ENCODE measurements at regions not wholly inside any gene's neighbourhood (a gene's known extent, or its start where the extent isn't known, plus 50 kb on each side); places are given as distances from the start of the nearest gene placed in this dataset.

DNA sequence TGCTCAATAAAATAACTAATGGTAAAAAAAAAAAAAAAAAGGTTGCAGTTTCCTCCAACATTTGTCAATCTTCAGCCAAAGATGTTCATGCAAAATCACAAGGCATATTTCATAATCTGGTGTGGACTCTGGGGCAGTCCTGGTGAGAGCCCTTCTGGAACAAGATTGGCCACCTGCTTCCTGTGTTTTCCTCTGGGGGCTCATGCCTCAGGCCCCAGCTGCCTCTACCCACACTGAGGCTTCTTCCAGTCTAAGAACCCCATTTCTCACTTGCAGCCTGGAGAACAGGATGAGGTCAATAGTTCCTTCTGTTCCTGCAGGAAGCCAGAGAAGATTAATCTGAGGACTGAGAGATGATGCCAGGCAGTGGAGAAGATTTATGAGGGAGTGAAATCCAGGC, 492.6 kb upstream of the BRINP1 start:
- H3K27ac ChIP-seq, result no peak overlapping the region
- TF ChIP-seq, protein P1, sequence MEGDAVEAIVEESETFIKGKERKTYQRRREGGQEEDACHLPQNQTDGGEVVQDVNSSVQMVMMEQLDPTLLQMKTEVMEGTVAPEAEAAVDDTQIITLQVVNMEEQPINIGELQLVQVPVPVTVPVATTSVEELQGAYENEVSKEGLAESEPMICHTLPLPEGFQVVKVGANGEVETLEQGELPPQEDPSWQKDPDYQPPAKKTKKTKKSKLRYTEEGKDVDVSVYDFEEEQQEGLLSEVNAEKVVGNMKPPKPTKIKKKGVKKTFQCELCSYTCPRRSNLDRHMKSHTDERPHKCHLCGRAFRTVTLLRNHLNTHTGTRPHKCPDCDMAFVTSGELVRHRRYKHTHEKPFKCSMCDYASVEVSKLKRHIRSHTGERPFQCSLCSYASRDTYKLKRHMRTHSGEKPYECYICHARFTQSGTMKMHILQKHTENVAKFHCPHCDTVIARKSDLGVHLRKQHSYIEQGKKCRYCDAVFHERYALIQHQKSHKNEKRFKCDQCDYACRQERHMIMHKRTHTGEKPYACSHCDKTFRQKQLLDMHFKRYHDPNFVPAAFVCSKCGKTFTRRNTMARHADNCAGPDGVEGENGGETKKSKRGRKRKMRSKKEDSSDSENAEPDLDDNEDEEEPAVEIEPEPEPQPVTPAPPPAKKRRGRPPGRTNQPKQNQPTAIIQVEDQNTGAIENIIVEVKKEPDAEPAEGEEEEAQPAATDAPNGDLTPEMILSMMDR (IDR thresholded peaks at IDR 0.05 in 8 of 11, conservative IDR thresholded peaks at IDR 0.05 in 3 of 11), result no peak
- TF ChIP-seq POLR2AphosphoS5 (IDR thresholded peaks at IDR 0.05), result no peak
- no peak for TF ChIP-seq POLR2A (IDR thresholded peaks at IDR 0.05)
- no peak for DNase-seq
- H3K4me3 ChIP-seq, result no peak overlapping the region
- H3K27me3 ChIP-seq (replicated peaks in 1 of 7), result no peaks in the 10 kb centered on the region
- H3K36me3 ChIP-seq, result no peaks in the 10 kb centered on the region
- intact Hi-C loops (cut with DNase I; ENCODE audit: low total_unique reads), result no loop called here
- no peaks in the 10 kb centered on the region for H3K9me3 ChIP-seq
- no peaks in the 10 kb centered on the region for H3K4me1 ChIP-seq

DNA sequence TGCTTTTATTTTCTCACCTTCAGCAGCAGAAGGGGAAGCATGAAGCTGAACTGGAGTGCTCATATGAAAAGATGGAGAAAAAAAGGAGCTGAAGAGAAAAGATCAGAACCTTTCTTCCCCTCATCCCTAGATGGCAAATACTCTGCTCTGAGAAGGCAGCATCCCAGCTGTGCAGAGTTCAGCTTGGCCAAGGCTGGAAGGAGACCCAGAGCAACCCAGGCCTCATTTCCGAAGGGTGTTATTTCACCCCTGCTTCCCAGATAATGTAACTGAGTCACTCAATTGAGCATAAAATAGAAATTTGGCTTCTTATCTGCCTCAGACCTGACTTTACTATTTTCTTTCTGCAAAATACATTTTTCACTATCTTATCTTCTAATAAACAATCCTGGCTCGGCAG, 489.9 kb upstream of the BRINP1 start:
- H3K4me3 ChIP-seq, result no peak overlapping the region
- no peak for DNase-seq
- H3K27ac ChIP-seq, result no peak overlapping the region
- 78 to 89% (median 85%) methylated on average over 2 of the region's 2 CpGs for WGBS, 5 donors
- no peaks in the 10 kb centered on the region for H3K36me3 ChIP-seq
- intact Hi-C loops (cut with DNase I; ENCODE audit: low total_unique reads), result no loop called here
- H3K4me1 ChIP-seq, result no peaks in the 10 kb centered on the region
- TF ChIP-seq POLR2A (IDR thresholded peaks at IDR 0.05), result no peak
- TF ChIP-seq, protein P1 (IDR thresholded peaks at IDR 0.05 in 8 of 11, conservative IDR thresholded peaks at IDR 0.05 in 3 of 11), result no peak
- TF ChIP-seq POLR2AphosphoS5 (IDR thresholded peaks at IDR 0.05), result no peak
- no peaks in the 10 kb centered on the region for H3K27me3 ChIP-seq (replicated peaks in 1 of 7)
- H3K9me3 ChIP-seq, result no peaks in the 10 kb centered on the region

DNA sequence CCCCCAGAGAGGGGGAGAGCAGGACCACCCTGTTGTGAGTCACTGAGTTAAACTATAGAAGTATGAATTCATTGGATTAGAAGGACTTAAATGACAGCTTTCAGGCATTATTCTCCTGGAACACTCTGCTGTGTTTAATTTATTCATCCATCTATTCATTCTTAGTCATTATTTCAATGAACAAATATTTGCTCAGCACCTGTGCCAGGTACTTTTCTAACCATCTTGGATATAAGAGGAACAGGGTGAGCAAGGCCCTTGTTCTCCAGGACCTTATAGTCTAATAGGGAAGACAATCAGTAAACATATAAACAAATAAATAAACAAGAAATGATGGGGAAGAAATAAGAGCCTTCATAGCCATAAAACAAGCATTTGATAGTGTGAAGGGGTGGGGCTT, 483.9 kb upstream of the BRINP1 start:
- no peak overlapping the region for H3K4me3 ChIP-seq
- no peaks in the 10 kb centered on the region for H3K9me3 ChIP-seq
- DNase-seq, result no peak
- no peaks in the 10 kb centered on the region for H3K4me1 ChIP-seq
- no peaks in the 10 kb centered on the region for H3K36me3 ChIP-seq
- no peaks in the 10 kb centered on the region for H3K27me3 ChIP-seq (replicated peaks in 1 of 7)
- H3K27ac ChIP-seq, result no peak overlapping the region
- intact Hi-C loops (cut with DNase I; ENCODE audit: low total_unique reads), result no loop called here
- TF ChIP-seq, protein P1 (IDR thresholded peaks at IDR 0.05 in 8 of 11, conservative IDR thresholded peaks at IDR 0.05 in 3 of 11), result no peak
- TF ChIP-seq POLR2AphosphoS5 (IDR thresholded peaks at IDR 0.05) (no peak), POLR2A (IDR thresholded peaks at IDR 0.05) (no peak)

DNA sequence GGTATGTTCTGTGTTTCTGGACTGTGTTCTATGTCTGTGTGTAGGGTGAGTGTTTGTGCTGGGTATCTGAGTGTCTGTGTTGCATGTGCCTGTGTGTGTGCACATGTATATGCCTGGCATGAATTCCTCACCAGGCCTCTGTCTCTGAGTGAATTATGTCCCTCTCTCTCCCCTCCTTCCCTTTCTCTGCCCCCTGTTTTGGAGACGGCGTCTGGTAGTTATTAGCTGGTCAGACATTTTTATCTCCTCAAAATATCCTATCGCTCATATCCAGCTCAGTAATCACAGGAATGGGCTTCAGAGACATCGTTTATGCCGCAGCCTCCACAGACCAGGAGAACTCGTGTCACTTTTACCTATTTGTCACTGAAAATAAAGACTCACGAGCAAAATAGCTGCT, 483.2 kb upstream of the BRINP1 start:
- 55 to 61% (median 59%) methylated on average over 7 of the region's 7 CpGs for WGBS, 5 donors

More for the DNA sequence above, 483.2 kb upstream of the BRINP1 start:
- no peaks in the 10 kb centered on the region for H3K4me1 ChIP-seq
- no peaks in the 10 kb centered on the region for H3K27me3 ChIP-seq (replicated peaks in 1 of 7)
- no peak for DNase-seq
- intact Hi-C loops (cut with DNase I; ENCODE audit: low total_unique reads), result no loop called here
- H3K36me3 ChIP-seq, result no peaks in the 10 kb centered on the region
- peaks cover 0 to 1% (median 0%) of the 10 kb centered on the region in 8 donors for H3K9me3 ChIP-seq
- TF ChIP-seq POLR2AphosphoS5 (IDR thresholded peaks at IDR 0.05) (no peak), POLR2A (IDR thresholded peaks at IDR 0.05) (no peak)
- TF ChIP-seq, protein P1 (IDR thresholded peaks at IDR 0.05 in 8 of 11, conservative IDR thresholded peaks at IDR 0.05 in 3 of 11), result no peak
- no peak overlapping the region for H3K27ac ChIP-seq
- no peak overlapping the region for H3K4me3 ChIP-seq

Measured in spleen (tissue), 11 donors.